Esophagus (tissue), 2 donors: ENCODE measurements at regions not wholly inside any gene's neighbourhood (a gene's known extent, or its start where the extent isn't known, plus 50 kb on each side); places are given as distances from the start of the nearest gene placed in this dataset.

Experiments
- H3K27ac ChIP-seq, 2 donors: one replicate each; pipeline ENCODE4 v1.5.1; 2013; ENCODE audit warnings: low read depth in 2 of 2, mild to moderate bottlenecking in 2 of 2, inconsistent platforms in 1 of 2, low read length in 1 of 2, moderate library complexity in 1 of 2
- H3K27me3 ChIP-seq, 2 donors: one replicate each; pipeline ENCODE4 v1.6.1; 2013; ENCODE audit warnings: low read length in 2 of 2, control low read depth in 1 of 2, mild to moderate bottlenecking in 1 of 2; ENCODE audit not compliant: insufficient read depth in 2 of 2, control insufficient read depth in 1 of 2
- H3K36me3 ChIP-seq, 2 donors: one replicate each; pipeline ENCODE4 v1.6.1; 2013; ENCODE audit warnings: low read length in 1 of 2; ENCODE audit not compliant: control insufficient read depth in 2 of 2, insufficient read depth in 2 of 2
- H3K4me1 ChIP-seq, 2 donors: one replicate each; pipeline ENCODE4 v1.6.1; 2013; ENCODE audit warnings: low read length in 1 of 2; ENCODE audit not compliant: control insufficient read depth in 2 of 2, insufficient read depth in 2 of 2
- H3K4me3 ChIP-seq, 2 donors: one replicate each; pipeline ENCODE4 v1.5.1; 2013; ENCODE audit warnings: low read length in 2 of 2, mild to moderate bottlenecking in 2 of 2, low read depth in 1 of 2, moderate library complexity in 1 of 2
- H3K9me3 ChIP-seq, 2 donors: one replicate each; pipeline ENCODE4 v1.6.1; 2013; ENCODE audit warnings: mild to moderate bottlenecking in 2 of 2, low read depth in 1 of 2, low read length in 1 of 2, moderate library complexity in 1 of 2; ENCODE audit not compliant: control insufficient read depth in 2 of 2, insufficient read depth in 1 of 2
- whole genome bisulfite sequencing, 2 donors: extraction: QIAGEN DNeasy Blood & Tissue Kit; methylation state at CpG; one replicate each; pipeline ENCODE4 v1.1.7; 2013; 5-methylcytosine and 5-hydroxymethylcytosine counted together
- donor health status: healthy with polysubstance abuse.
- donor health status: Bipolar disorder and iron deficiency.

DNA sequence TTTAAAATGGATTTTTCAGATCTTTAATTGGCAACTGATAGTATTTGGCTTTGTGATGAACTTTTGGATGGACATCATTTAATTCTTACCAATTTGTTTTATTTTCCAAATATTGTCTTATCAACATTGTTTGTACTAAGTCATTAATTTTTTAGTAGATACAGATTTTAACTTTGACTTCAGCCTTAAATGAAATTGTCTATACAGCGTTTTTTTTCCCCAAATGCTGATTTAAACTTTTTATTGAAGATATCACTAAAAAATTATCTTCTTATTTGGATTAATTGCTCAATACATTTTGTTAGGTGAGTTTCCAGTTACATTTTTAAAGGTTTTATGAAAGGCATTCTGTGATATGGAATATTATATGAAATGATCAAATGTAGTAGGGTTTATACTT lies 123.6 kb upstream of the MMS22L start:
- no peaks in the 10 kb centered on the region for H3K4me1 ChIP-seq
- no peaks in the 10 kb centered on the region for H3K9me3 ChIP-seq
- H3K27me3 ChIP-seq = no peaks in the 10 kb centered on the region
- H3K4me3 ChIP-seq = no peak overlapping the region
- WGBS, 2 donors = 73 to 81% methylated on average over 1 of the region's 1 CpG
- H3K27ac ChIP-seq = no peak overlapping the region
- no peaks in the 10 kb centered on the region for H3K36me3 ChIP-seq

DNA sequence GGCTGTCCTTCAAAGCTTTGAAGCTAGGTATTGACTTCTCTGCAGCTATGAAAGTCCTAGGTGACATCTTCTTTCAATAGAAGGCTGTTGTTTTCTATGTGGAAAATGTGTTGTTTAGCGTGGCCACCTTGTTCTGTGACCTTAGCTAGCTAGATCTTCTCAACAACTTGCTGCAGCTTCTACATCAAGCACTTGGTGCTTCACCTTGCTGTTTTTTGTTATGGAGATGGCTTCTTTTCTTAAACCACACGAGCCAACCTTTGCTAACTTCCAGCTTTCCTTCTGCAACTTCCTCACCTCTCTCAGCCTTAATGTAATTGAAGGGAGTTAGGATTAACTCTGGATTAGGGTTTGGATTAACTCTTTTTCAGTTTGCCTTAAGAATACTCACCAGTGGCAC lies 128.6 kb upstream of the MMS22L start:
- Histone ChIP-seq H3K36me3 (no peaks in the 10 kb centered on the region), H3K9me3 (no peaks in the 10 kb centered on the region), H3K27me3 (no peaks in the 10 kb centered on the region), H3K4me3 (no peak overlapping the region), H3K27ac (no peak overlapping the region), H3K4me1 (no peaks in the 10 kb centered on the region)
- whole genome bisulfite sequencing, 2 donors = 29 to 47% methylated on average over 2 of the region's 2 CpGs

DNA sequence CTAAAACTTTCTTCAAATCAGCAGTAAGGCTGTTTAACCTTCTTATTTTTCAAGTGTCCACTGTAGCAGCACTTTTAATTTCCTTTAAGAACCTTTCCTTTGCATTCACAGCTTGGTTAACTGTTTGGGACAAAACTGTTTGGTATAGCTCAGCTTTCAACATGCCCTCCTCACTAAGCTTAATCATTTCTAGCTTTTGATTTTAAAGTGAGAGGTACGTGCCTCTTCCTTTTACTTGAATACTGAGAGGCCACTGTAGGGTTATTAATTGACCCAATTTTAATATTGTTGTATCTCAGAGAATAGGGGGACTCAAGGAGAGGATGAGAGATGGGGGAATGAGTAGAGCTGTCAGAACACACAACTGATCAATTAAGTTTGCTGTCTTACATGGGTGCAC lies 129.5 kb upstream of the MMS22L start:
- Histone ChIP-seq H3K4me1 (no peaks in the 10 kb centered on the region), H3K27me3 (no peaks in the 10 kb centered on the region), H3K27ac (no peak overlapping the region), H3K4me3 (no peak overlapping the region), H3K36me3 (no peaks in the 10 kb centered on the region), H3K9me3 (no peaks in the 10 kb centered on the region)
- 38 to 40% methylated on average over 1 of the region's 1 CpG for WGBS, 2 donors

DNA sequence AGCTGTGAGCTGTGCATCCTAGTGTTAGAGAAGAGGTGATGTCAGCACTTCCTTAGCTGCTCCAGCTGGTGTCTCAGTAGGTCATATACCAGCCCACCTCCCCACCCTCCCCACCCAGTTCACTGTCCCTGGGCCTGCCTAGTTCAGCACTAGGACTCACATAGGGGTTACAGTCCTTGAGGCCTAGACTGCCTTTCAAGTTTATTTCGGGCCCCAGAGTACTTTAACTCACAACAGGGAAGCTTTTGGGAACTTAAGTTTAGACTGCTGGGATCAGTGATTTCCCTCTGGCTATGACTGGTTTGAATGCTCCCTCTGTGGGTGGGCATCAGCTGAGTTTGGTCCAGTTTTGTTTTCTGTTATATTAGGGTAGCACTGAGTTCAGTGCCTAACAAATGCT lies 139.2 kb upstream of the MMS22L start:
- peaks cover 2 to 3% of the 10 kb centered on the region in 2 donors for H3K9me3 ChIP-seq
- no peaks in the 10 kb centered on the region for H3K27me3 ChIP-seq
- WGBS, 2 donors = 51 to 57% methylated on average over 1 of the region's 1 CpG
- no peaks in the 10 kb centered on the region for H3K36me3 ChIP-seq
- no peak overlapping the region for H3K27ac ChIP-seq
- H3K4me3 ChIP-seq = no peak overlapping the region
- no peaks in the 10 kb centered on the region for H3K4me1 ChIP-seq

DNA sequence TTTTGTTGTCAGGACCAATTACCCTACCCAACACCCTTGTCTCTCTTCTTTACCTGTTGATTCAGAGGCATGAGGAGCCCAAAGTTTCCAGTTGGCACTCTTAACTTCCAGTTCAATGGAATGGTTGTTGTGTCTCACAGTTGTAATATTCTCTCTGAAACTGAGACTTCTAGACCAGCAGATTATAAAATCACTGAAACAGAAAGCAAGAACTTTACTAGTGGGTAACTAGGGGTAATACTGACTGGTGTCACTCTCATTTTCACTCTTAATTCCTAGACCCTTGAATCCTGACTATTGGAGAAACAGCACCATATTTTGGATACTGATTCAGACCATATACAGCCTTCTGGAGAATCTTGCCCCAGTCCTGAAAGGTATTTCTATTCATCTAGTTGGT lies 140.2 kb upstream of the MMS22L start:
- Histone ChIP-seq H3K27ac (no peak overlapping the region), H3K27me3 (no peaks in the 10 kb centered on the region), H3K4me3 (no peak overlapping the region), H3K4me1 (no peaks in the 10 kb centered on the region), H3K36me3 (no peaks in the 10 kb centered on the region), H3K9me3 (peaks cover 2 to 3% of the 10 kb centered on the region in 2 donors)

DNA sequence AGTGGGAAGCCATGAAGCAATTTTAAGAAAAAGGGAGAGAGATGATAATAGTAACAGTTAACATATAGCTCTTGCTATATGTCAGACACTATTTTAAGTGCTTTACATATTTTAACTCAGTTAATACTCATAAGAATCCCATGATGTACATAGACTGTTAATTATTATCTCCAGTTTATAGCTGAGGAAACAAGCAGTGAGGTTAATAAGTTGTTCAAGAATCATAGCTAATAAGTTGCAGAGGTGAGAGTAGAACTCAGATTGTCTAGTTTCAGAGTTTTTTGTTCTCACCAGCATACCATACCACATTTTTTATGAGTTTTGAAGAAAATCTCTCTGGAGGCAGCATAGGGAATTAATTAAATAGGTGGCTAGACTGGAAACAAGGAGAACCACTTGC lies 144.6 kb upstream of the MMS22L start:
- no peaks in the 10 kb centered on the region for H3K4me1 ChIP-seq
- no peak overlapping the region for H3K4me3 ChIP-seq
- no peaks in the 10 kb centered on the region for H3K9me3 ChIP-seq
- H3K27ac ChIP-seq = no peak overlapping the region
- no peaks in the 10 kb centered on the region for H3K27me3 ChIP-seq
- H3K36me3 ChIP-seq = no peaks in the 10 kb centered on the region

DNA sequence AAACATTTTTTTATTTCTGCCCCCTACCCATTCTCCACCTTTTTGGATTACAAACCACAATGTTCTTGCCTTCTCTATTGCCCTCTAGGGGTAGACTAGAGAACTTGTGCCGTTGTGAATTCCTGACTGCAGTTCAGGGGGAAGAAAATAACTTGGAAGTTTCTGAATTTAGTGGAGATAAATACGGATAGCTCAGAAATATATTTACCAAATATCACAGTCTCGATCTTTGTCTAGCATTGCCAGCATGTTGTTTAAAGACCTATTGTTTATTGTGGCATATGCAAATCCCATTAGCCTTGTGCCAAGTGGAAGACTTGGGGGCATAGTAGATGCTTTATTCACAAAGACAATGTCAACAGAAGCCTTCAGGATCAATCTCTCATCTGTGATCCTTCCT lies 154.1 kb upstream of the MMS22L start:
- H3K27ac ChIP-seq = no peak overlapping the region
- 25 to 32% methylated on average over 3 of the region's 3 CpGs for WGBS, 2 donors
- no peak overlapping the region for H3K4me3 ChIP-seq
- H3K36me3 ChIP-seq = no peaks in the 10 kb centered on the region
- H3K9me3 ChIP-seq = no peaks in the 10 kb centered on the region
- H3K27me3 ChIP-seq = no peaks in the 10 kb centered on the region
- H3K4me1 ChIP-seq = no peaks in the 10 kb centered on the region

DNA sequence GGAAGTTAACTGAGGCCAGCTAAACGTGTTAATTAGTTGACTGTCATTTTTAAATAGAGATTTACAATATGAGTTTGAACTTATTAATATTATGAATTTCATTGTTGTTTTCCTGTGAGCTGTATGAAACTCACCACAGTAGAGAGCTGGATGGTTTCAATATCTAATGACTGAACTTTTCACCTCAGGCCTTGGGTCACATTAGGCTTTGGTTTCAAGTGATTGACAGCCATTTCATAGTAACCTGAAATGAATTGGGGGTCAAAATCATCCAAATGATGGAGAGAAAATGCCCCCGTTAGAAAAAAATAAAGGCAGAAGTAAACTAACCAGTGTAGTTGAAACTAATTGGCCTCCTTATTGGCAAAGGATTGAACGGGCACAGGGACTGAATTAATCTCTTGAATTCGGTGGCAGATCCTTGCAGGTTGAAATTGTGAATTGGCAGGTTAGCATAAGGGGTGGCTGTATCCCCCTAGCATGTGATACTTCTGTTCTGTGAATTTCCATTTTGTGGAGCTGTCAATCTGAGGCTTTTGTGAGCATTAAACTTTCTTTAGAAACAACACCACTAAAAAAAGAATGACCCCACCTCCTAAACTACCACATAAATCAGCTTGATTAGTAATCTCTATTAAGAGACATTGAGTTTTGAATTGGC lies 155.1 kb upstream of the MMS22L start:
- WGBS, 2 donors = 63% methylated on average over 4 of the region's 4 CpGs
- Histone ChIP-seq H3K4me3 (no peak overlapping the region), H3K4me1 (no peaks in the 10 kb centered on the region), H3K27me3 (no peaks in the 10 kb centered on the region), H3K27ac (no peak overlapping the region), H3K36me3 (no peaks in the 10 kb centered on the region), H3K9me3 (no peaks in the 10 kb centered on the region)

DNA sequence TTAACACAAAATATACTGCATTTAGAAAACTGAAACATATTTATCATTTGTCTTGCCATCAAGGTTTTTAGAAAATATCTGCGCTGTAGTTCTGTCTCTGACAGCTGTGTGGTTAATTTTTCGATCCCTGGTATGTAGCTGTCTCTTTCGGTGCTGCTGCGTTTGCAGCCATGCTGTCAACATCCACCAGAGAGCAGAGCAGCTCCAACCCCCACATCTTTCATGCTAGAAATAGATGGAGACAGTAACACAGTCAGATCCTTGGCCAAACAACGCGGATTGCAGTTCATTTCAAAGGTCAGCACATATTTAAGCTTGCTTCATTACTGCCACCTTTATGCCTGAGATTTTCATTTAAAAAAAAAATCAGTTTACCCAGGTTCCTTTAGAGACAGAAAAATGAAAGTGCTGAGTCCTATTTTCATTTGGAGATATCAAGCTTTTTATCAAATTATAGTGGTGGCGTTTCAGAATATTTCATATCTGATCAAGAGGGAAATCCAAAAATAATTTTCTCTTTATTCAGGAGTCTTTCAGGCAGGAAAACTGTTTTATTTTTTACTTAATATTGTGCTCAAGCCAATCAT lies 157.7 kb upstream of the MMS22L start:
- Histone ChIP-seq H3K4me1 (no peaks in the 10 kb centered on the region), H3K9me3 (no peaks in the 10 kb centered on the region), H3K36me3 (no peaks in the 10 kb centered on the region), H3K27me3 (no peaks in the 10 kb centered on the region), H3K4me3 (no peak overlapping the region), H3K27ac (no peak overlapping the region)
- WGBS, 2 donors = 21 to 23% methylated on average over 7 of the region's 7 CpGs

DNA sequence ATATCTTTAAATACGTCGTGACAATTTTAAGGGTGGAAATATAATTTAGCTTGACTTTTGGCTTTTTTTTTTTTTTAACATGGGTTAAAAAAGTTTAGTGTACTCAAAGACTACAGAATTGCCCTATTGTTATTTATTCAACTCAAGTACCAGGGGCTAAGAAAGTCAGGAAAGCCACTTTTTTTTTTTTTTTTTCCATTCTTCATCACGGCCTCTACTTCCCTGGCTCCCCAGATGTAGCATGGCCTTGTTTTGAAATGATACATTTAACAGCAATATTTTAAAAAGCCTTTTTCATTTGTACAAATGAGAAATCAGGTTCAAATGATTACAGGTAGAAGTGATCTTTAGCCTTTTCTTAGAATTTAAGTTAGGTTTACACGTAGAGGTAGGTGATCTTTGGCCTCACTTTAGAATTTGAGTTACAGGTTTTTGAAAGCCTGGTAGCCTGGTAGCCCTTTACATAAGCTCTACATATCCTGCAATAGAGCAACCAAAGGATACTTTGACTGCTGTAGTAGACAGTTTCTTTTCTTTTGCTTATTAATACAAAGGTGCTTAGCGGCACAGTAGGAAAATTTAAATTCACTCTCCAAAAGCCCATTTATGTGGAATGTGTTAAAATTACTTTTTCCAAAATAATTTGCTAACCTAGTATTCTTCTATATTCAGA lies 160.5 kb upstream of the MMS22L start:
- Histone ChIP-seq H3K9me3 (no peaks in the 10 kb centered on the region), H3K27me3 (no peaks in the 10 kb centered on the region), H3K36me3 (no peaks in the 10 kb centered on the region), H3K4me1 (no peaks in the 10 kb centered on the region), H3K27ac (no peak overlapping the region), H3K4me3 (no peak overlapping the region)
- 86% methylated on average over 5 of the region's 5 CpGs for WGBS, 2 donors
